ENCODE measurements at regions not wholly inside any gene's neighbourhood (a gene's known extent, or its start where the extent isn't known, plus 50 kb on each side); places are given as distances from the start of the nearest gene placed in this dataset.

- intact Hi-C loops (cut with DNase I), result no loop called here
- 86 to 87% (median 86%) methylated on average over 5 of the region's 5 CpGs for WGBS, 3 donors
- ATAC-seq, result no peak
Observed at GRCh38 chr1:214880956-214881355, 201.6 kb upstream of the KCNK2 start.

DNA sequence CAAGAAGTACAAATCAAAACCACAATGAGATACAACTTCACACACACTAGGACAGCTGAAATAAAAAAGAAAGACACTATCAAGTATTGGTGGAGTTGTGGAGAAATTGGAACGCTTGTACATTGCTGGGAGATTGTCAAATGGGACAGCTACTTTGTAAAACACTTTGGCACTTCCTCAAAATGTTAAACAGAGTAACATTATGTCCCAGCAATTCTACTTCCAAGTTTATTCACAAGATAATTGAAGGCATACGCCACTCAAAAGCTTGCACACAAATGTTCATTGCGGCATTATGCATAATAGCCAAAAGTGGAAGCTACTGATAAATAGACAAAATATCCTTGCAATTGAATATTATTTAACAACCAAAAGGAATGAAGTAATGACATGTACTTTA is 199.9 kb upstream of the KCNK2 start:
- WGBS, 3 donors, result 84 to 89% (median 85%) methylated on average over 3 of the region's 3 CpGs
- TF ChIP-seq CTCF (IDR thresholded peaks at IDR 0.05), result no peak

More at GRCh38 chr1:214880956-214881355, 201.6 kb upstream of the KCNK2 start:
- H3K4me1 ChIP-seq, result no peaks in the 10 kb centered on the region
- H3K9me3 ChIP-seq, result no peaks in the 10 kb centered on the region
- no peak for TF ChIP-seq CTCF (IDR thresholded peaks at IDR 0.05)
- H3K4me3 ChIP-seq, result no peak overlapping the region
- no peaks in the 10 kb centered on the region for H3K27me3 ChIP-seq (ENCODE audit: insufficient read depth in 3 of 3, low read length in 2 of 3)
- DNase-seq, result no peak
- H3K27ac ChIP-seq, result no peak overlapping the region
- no peaks in the 10 kb centered on the region for H3K36me3 ChIP-seq (ENCODE audit: insufficient read depth in 1 of 2, low read depth in 1 of 2)

GRCh38 chr1:214895011-214895600 is 187.4 kb upstream of the KCNK2 start:
- no peak for ATAC-seq
- Histone ChIP-seq H3K4me1 (no peaks in the 10 kb centered on the region), H3K9me3 (no peaks in the 10 kb centered on the region), H3K27me3 (ENCODE audit: insufficient read depth in 3 of 3, low read length in 2 of 3) (no peaks in the 10 kb centered on the region), H3K4me3 (no peak overlapping the region), H3K27ac (no peak overlapping the region), H3K36me3 (ENCODE audit: insufficient read depth in 1 of 2, low read depth in 1 of 2) (no peaks in the 10 kb centered on the region)
- no peak for DNase-seq
- intact Hi-C loops (cut with DNase I), result loop anchor here in 1 of 2 donors (1.0 kb wide), 1 partner anchor 21 kb away; no protein-coding TSS in a partner anchor
- no peak for TF ChIP-seq CTCF (IDR thresholded peaks at IDR 0.05)
- 74 to 77% (median 75%) methylated on average over 5 of the region's 5 CpGs for WGBS, 3 donors

More for the DNA sequence above, 199.9 kb upstream of the KCNK2 start:
- H3K36me3 ChIP-seq (ENCODE audit: insufficient read depth in 1 of 2, low read depth in 1 of 2), result no peaks in the 10 kb centered on the region
- no peaks in the 10 kb centered on the region for H3K9me3 ChIP-seq
- no peaks in the 10 kb centered on the region for H3K4me1 ChIP-seq
- no peaks in the 10 kb centered on the region for H3K27me3 ChIP-seq (ENCODE audit: insufficient read depth in 3 of 3, low read length in 2 of 3)
- no peak overlapping the region for H3K4me3 ChIP-seq
- intact Hi-C loops (cut with DNase I), result no loop called here
- no peak for ATAC-seq
- DNase-seq, result no peak
- H3K27ac ChIP-seq, result no peak overlapping the region

GRCh38 chr1:214896921-214897320 is 185.6 kb upstream of the KCNK2 start:
- intact Hi-C loops (cut with DNase I), result no loop called here
- H3K4me3 ChIP-seq, result no peak overlapping the region
- DNase-seq (no peak), ATAC-seq (no peak)
- no peaks in the 10 kb centered on the region for H3K4me1 ChIP-seq
- H3K27ac ChIP-seq, result no peak overlapping the region
- H3K27me3 ChIP-seq (ENCODE audit: insufficient read depth in 3 of 3, low read length in 2 of 3), result no peaks in the 10 kb centered on the region
- no peak for TF ChIP-seq CTCF (IDR thresholded peaks at IDR 0.05)
- H3K36me3 ChIP-seq (ENCODE audit: insufficient read depth in 1 of 2, low read depth in 1 of 2), result no peaks in the 10 kb centered on the region
- H3K9me3 ChIP-seq, result no peaks in the 10 kb centered on the region
- 63 to 70% (median 68%) methylated on average over 2 of the region's 2 CpGs for WGBS, 3 donors

DNA sequence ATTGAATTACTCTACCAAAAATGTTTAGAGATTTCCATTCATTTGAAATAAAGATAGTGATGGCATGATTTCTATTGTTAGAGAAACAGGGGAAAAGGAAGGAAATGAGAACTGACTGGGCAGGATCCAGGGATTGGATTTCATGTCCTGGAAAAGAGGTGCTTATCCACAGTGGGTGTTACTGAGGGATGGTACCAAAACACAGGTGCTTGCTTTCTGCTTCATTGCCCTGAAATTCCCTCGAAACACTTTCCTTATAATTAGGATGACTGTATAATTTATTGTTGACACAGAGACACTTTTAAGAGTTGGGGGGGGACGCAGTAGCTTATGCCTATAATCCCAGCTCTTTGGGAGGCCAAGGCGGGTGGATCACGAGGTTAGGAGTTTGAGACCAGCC is 185.0 kb upstream of the KCNK2 start:
- Histone ChIP-seq H3K9me3 (no peaks in the 10 kb centered on the region), H3K4me1 (no peaks in the 10 kb centered on the region), H3K4me3 (no peak overlapping the region), H3K27ac (no peak overlapping the region), H3K36me3 (ENCODE audit: insufficient read depth in 1 of 2, low read depth in 1 of 2) (no peaks in the 10 kb centered on the region), H3K27me3 (ENCODE audit: insufficient read depth in 3 of 3, low read length in 2 of 3) (no peaks in the 10 kb centered on the region)
- intact Hi-C loops (cut with DNase I), result no loop called here
- ATAC-seq (no peak), DNase-seq (no peak)
- WGBS, 3 donors, result 72 to 74% (median 74%) methylated on average over 4 of the region's 4 CpGs
- no peak for TF ChIP-seq CTCF (IDR thresholded peaks at IDR 0.05)

All from psoas muscle (tissue), 7 donors.